GM18499 (cell line): ENCODE measurements at regions not wholly inside any gene's neighbourhood (a gene's known extent, or its start where the extent isn't known, plus 50 kb on each side); places are given as distances from the start of the nearest gene placed in this dataset.
A peak's percentile ranks its signal among the peaks of the same experiment; 100 is the strongest.
"Not testable (repeated sequence)": the region's sequence is repeated elsewhere in the genome, so short reads cannot be mapped to it uniquely, and the experiment has no call there.

ENCODE experiments used
- ATAC-seq: cut with Tn5 transposase; IDR thresholded peaks from one replicate; pipeline ENCODE4 v1.9.1; 2021; ENCODE audit warnings: moderate number of reproducible peaks; ENCODE audit not compliant: insufficient read depth, unreplicated experiment

DNA sequence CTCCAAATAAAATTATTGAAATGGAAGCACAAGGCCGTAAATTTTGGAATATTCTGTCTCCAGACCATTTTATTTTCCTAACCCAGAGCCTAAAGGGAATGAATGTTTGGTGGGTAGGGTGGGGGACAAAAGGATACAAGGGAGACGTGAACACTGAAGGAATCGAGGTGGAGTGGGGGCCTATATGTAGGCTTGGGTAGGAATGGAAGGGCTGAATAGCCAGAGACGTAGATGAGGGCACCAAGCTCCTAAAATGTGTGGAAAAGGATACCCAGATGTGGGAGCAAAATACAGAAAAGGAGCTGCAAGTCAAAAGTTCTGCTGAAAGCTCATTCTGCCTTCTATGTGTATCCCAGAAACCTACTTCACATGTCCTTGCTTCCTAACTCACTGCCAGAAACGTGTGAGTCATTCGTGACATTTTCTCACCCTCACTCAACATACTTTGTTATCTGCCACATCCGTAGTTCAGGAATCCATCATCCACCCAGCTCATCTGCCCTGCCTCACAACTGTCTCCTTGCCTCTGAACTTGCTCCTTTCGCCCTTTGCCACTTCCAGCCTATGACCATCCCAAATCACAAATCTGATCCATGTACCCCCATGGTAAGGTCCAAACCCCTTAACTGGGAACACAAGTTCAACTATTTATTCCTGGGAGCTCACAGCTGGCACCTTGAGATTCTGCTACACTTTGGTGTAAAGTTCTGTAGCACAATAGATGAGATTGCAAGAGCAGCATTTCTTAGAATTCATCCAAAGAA lies 84.1 kb upstream of the PRDX6 start:
- ATAC-seq: no peak

- no peak for ATAC-seq
Observed at GRCh38 chr1:173393659-173394000, 83.5 kb upstream of the PRDX6 start.

DNA sequence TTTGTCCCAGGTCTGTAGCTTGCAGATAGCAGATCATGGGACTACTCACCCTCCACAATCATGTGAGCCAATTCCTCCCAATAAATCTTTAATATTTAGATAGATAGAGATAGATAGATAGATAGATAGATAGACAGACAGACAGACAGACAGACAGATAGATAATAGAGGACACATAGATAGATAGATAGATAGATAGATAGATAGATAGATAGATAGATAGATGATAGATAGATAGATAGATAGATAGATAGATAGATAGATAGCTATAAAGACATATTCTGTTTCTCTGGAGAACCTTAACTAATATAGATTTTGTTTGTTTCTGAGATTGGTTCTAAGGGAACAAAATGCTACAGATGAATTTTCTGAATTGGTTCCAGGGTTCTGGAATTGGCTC lies 82.3 kb upstream of the PRDX6 start:
- ATAC-seq: not testable (repeated sequence)

DNA sequence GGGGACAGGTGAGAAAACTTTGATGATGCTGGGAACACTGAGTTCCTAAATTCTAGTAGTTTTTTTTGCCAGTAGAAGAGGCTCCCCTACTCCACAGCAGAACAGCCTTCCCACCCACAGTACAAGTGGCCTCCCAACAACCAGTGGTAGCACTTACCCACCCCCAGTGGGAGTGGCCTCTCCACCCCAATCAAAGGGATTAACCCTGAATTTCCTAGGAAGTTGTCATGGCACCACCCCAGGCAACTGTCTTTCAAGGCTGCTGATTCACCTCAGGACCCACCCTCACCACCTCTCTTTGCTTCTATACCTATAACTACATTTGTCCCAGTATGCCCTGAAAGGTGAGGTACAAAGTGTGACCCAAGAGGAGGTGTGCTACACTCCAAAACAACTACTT lies 81.4 kb upstream of the PRDX6 start:
- ATAC-seq: no peak

DNA sequence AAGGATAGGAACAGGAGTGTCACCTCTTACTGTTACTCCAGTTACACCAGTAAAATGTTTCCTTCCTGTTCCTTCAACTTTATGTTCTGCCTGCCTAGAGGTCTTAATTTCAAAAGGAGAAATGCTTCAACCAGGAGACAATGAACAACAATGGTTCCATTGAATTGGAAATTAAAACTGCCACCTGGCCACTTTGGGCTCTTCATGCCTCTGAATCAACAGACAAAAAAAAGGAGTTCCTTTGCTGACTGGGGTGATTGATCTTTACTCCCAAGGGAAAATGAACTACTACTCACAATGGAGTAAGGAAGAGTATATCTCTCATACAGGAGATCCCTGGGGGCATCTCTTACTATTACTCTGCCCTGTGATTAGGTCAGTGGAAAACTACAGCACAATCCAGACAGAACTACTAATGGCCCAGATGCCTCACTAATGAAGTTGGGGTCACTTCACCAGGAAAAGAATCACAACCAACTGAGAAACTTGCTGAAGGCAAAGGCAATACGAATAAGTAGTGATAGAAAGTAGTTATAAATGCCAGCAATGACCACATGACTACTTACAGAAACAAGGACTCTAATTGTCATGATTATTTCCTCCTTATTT lies 76.6 kb upstream of the PRDX6 start:
- no peak for ATAC-seq

- ATAC-seq: no peak
Observed at GRCh38 chr1:173403996-173404395, 73.1 kb upstream of the PRDX6 start.

DNA sequence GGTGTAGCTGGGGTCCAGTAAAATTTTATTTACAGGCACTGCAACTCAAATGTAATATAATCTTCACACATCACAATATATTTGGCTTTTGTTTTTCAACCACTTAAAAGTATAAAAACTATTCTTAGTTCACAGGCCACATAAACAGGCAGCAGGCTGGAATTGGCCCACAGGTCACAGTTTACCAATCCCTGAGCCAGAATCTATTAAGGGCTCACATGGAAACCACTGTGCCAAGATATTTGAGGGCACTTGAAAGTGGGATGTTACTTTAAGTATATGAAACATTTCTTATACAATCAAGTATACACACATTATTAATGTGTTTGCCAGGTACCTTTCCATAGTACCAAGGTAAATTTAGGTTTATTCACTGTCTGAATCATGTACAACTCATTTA lies 71.9 kb upstream of the PRDX6 start:
- no peak for ATAC-seq

DNA sequence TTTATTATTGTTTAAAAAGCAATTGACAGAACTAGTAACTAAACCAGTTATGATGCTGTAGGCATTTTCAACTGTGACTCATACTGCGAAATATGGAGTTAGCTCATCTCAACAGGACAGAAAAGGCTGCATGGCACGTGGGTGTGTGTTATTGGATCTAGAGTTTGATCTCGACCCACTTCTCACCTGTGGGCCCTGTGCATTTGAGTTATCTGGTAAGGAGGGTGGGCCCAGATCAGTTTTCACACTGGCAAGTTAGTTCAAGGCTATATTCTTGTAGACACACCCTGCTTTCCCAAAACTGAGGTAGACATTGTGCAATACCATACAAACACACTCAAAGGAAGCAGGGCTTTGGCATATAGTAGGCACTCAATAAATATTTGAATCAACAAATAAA lies 71.3 kb upstream of the PRDX6 start:
- ATAC-seq: no peak

DNA sequence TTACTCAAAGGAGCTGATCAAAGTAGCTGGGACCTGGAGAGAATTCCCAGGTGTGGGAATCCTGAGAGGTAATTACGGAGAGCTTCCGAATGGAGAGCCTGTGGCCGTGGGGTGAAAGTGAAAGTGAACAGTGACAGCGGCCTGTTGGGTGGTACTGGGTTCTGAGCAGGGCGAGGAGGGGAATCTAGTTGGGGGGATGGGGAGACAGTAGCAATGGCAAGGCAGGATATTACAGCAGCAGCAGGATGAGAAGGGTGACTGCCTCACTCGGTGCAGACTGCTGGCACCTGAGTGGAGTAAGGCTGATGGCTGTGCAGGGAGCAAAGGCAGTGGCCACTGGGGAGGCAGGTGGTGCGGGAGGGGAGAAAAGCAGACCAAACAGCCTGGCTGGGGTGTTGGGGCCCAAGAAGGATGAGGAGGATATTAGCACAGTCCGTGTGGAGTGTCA lies 70.3 kb upstream of the PRDX6 start:
- ATAC-seq: no peak

- no peak for ATAC-seq
Observed at GRCh38 chr1:173407846-173408245, 69.3 kb upstream of the PRDX6 start.

GRCh38 chr1:173408886-173409285 lies 68.2 kb upstream of the PRDX6 start:
- ATAC-seq: no peak

DNA sequence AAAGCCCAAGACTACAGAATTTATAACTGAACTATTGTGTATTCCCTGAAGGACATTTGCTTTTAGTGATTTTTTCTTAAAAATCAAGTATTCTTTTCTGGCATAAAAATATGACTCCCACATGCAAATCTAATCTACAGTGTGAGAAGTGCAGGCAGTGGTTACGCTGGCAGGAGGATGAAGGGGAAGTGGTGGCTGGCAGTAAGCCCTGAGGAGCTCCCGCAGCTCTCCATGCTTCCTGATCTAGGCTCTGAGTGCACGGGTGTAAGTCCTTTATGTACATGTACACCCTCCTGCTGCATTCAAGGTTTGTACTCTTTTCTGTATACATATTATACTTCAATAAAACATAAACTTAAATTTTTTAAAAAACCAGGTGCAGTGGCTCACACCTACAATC lies 67.5 kb upstream of the PRDX6 start:
- ATAC-seq: no peak

GRCh38 chr1:173410133-173410793 lies 66.9 kb upstream of the PRDX6 start:
- ATAC-seq: no peak

DNA sequence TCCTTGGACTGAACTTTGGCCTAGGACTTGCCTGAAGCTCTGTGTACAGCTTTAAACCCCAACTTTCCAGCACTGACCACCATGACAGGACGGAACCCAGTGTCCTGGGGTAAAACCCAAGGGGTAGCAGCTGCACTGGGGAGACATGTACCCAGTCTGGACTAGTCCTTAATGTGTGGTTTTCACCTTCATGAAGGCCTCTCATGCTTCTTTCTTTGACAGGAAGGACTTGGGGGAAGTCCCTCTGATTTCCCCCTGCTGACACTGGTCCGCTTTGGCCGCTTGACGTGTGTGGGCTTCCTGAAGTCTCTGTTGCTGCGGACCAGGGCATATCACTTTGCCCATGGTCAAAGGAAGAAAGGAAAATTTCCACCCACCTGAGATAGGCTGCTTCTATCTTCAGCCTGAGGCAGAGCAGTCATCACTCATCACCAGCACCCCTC lies 66.3 kb upstream of the PRDX6 start:
- peak; percentile 31 for ATAC-seq

DNA sequence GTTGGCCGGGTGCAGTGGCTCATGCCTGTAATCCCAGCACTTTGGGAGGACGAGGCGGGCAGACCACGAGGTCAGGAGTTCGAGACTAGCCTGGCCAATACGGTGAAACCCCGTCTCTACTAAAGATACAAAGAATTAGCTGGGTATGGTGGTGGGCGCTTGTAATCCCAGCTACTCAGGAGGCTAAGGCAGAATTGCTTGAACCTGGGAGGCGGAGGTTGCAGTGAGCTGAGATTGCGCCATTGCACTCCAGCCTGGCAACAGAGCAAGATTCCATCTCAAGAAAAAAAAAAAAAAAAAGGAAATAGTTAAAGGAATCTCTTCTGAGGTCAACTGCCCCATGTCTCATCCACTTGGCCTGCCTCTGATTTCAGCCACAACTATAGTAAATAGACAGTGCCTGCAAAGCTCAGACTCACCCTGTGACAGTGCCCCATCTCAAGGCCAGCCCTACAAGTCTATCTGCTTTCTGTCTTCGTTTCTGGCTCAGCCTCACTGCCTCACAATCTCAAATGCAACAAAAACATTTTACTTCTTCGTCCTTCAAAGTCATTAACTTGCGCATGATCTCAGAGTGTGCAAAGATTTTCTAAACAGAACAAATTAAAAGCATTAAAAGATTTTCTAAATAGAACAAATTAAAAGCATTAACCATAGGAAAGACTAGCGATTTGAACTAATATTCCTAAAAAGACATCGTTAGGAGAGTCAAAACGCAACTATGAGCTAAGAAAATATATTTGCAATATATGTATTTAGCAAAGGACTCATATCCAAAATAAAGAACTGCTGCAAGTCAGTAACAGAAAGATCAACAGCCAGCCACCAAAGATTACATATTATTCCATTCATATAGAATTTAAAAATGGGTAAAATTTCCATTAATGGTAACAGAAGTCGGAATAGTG lies 65.0 kb upstream of the PRDX6 start:
- no peak for ATAC-seq

DNA sequence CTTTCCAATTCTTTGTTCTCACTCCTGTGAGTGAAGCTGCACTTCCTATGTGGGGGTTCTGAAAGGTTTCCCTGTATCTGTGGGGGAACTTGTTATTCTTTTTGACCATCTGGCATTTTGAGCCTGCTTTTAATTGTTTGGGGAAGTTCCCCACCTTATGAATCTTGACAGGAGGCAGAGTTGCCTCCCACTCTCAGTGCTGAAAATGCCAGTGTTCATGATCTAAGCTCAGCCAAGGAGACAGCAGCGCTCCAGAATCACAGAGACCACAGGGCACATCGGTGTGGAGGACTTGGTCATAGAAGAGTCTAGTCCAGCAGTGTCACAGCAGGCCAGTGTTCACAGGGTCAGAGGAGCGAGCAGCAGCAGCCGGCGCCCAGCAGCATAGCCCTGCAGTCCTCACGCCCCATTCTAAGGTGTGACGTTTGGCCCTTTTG lies 63.8 kb upstream of the PRDX6 start:
- ATAC-seq: no peak

DNA sequence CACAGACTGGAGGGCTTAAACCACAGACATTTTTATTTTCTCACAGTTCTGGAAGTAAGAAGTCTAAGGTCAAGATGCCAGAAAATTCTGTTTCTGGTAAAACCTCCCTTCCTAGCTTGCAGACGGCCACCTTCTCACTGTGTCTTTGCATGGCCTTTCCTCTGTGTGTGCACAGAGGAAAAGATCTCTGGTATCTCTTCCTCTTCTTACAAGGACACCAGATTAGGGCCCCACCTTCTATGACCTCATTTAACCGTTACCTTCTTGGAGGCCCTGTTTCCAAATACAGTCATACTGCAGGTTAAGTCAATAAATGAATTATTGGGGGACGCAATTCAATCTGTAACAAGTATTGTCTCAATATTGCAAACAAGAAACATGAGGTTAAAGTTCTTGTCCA lies 63.0 kb upstream of the PRDX6 start:
- peak; percentile 34 for ATAC-seq

DNA sequence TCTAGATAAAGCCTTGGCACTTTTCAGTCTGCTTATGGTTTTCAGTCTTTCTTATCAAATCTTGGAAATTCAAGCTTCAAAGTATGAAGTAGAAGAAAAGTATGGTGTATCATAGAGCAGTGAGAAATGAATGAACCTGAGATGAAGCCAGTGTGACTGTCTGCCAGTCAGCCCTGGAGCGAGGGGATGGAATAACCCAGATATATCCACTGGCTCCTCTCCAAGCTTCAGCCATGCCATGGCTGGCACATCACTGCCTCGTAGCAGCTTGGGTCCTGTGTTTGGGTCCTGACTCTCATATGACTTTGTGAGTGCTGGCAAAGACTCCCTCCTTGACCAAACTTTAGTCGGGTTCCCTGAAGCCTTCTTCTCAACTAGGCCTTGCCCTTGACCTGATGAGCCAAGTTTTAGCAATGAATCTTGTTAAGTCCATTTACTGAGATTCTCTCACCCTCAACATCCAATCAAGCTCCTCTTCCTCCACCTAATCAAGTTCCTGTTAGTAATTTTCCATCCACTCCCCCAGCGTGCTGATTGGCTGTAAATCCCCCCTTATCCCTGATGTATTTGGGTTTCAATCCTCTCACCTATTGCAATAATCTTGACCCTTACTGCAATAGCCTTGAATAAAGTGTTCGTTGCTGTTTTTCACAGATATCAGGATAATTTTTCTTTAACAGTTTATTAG lies 62.5 kb upstream of the PRDX6 start:
- no peak for ATAC-seq

- peak; percentile 23 for ATAC-seq
Observed at GRCh38 chr1:173415490-173415889, 61.6 kb upstream of the PRDX6 start.

- no peak for ATAC-seq
Observed at GRCh38 chr1:173415905-173416450, 61.2 kb upstream of the PRDX6 start.
